Right atrium auricular region (tissue), 2 donors: ENCODE measurements at regions not wholly inside any gene's neighbourhood (a gene's known extent, or its start where the extent isn't known, plus 50 kb on each side); places are given as distances from the start of the nearest gene placed in this dataset.

Source experiments
- DNase-seq: peaks from one replicate; pipeline ENCODE4 v3.0.0-alpha.2; 2019; ENCODE audit warnings: low spot score
- H3K27ac ChIP-seq, 2 donors: fragments of 200-600 bp; sonication (generic); 1 replicate in 1 of 2; 2 replicates in 1 of 2; pipeline ENCODE4 v1.5.1; 2016 to 2019
- H3K27me3 ChIP-seq, 2 donors: fragments of 200-600 bp; sonication (generic); one replicate each; pipeline versions ENCODE4 v1.5.1 to v1.6.0; 2017 to 2019
- H3K36me3 ChIP-seq: fragments of 200-600 bp; sonication (generic); one replicate; pipeline ENCODE4 v1.5.1; 2016
- H3K4me1 ChIP-seq, 2 donors: fragments of 200-600 bp; sonication (generic); one replicate each; pipeline versions ENCODE4 v1.5.1 to v1.6.0; 2017 to 2019
- H3K4me3 ChIP-seq, 2 donors: fragments of 200-600 bp; sonication (generic); 1 replicate in 1 of 2; 2 replicates in 1 of 2; pipeline ENCODE4 v1.5.1; 2017 to 2019; ENCODE audit warnings: mild to moderate bottlenecking in 1 of 2, moderate library complexity in 1 of 2
- H3K9me3 ChIP-seq, 2 donors: fragments of 200-600 bp; sonication (generic); one replicate each; pipeline ENCODE4 v1.5.1; 2019
- CTCF ChIP-seq, 2 donors: fragments of 200-600 bp; sonication (generic); IDR thresholded peaks; one replicate each; pipeline ENCODE4 v1.5.1; 2019; ENCODE audit warnings: antibody characterized with exemption in 2 of 2

- no peak overlapping the region for H3K27ac ChIP-seq
- no peak overlapping the region for H3K4me3 ChIP-seq
- H3K36me3 ChIP-seq, result no peaks in the 10 kb centered on the region
- no peaks in the 10 kb centered on the region for H3K27me3 ChIP-seq
- no peaks in the 10 kb centered on the region for H3K9me3 ChIP-seq
- TF ChIP-seq CTCF (IDR thresholded peaks at IDR 0.05), result no peak
- no peaks in the 10 kb centered on the region for H3K4me1 ChIP-seq
- no peak for DNase-seq
Observed at GRCh38 chr3:89606151-89606550, 498.7 kb downstream of the EPHA3 start.

GRCh38 chr3:89612027-89612426 is 504.6 kb downstream of the EPHA3 start:
- DNase-seq, result no peak
- Histone ChIP-seq H3K9me3 (no peaks in the 10 kb centered on the region), H3K4me1 (no peaks in the 10 kb centered on the region), H3K36me3 (no peaks in the 10 kb centered on the region), H3K27me3 (no peaks in the 10 kb centered on the region), H3K4me3 (no peak overlapping the region), H3K27ac (no peak overlapping the region)
- no peak for TF ChIP-seq CTCF (IDR thresholded peaks at IDR 0.05)

- Histone ChIP-seq H3K4me3 (no peak overlapping the region), H3K27ac (no peak overlapping the region), H3K27me3 (no peaks in the 10 kb centered on the region), H3K4me1 (no peaks in the 10 kb centered on the region), H3K36me3 (no peaks in the 10 kb centered on the region), H3K9me3 (no peaks in the 10 kb centered on the region)
- no peak for TF ChIP-seq CTCF (IDR thresholded peaks at IDR 0.05)
- no peak for DNase-seq
Observed at GRCh38 chr3:89613241-89613640, 505.8 kb downstream of the EPHA3 start.

GRCh38 chr3:89617706-89618105 is 510.3 kb downstream of the EPHA3 start:
- Histone ChIP-seq H3K4me1 (no peaks in the 10 kb centered on the region), H3K27ac (no peak overlapping the region), H3K27me3 (no peaks in the 10 kb centered on the region), H3K4me3 (no peak overlapping the region), H3K9me3 (no peaks in the 10 kb centered on the region), H3K36me3 (no peaks in the 10 kb centered on the region)
- no peak for TF ChIP-seq CTCF (IDR thresholded peaks at IDR 0.05)
- no peak for DNase-seq

- no peaks in the 10 kb centered on the region for H3K9me3 ChIP-seq
- H3K4me3 ChIP-seq, result no peak overlapping the region
- no peaks in the 10 kb centered on the region for H3K27me3 ChIP-seq
- no peaks in the 10 kb centered on the region for H3K36me3 ChIP-seq
- no peak for TF ChIP-seq CTCF (IDR thresholded peaks at IDR 0.05)
- no peak for DNase-seq
- H3K4me1 ChIP-seq, result no peaks in the 10 kb centered on the region
- no peak overlapping the region for H3K27ac ChIP-seq
Observed at GRCh38 chr3:89619263-89619662, 511.8 kb downstream of the EPHA3 start.

GRCh38 chr3:89622063-89622700 is 514.8 kb downstream of the EPHA3 start:
- Histone ChIP-seq H3K27me3 (no peaks in the 10 kb centered on the region), H3K27ac (no peak overlapping the region), H3K9me3 (no peaks in the 10 kb centered on the region), H3K4me3 (no peak overlapping the region), H3K36me3 (no peaks in the 10 kb centered on the region), H3K4me1 (no peaks in the 10 kb centered on the region)
- no peak for DNase-seq
- TF ChIP-seq CTCF (IDR thresholded peaks at IDR 0.05), result no peak
